DOHH2 (cell line): ENCODE measurements at regions not wholly inside any gene's neighbourhood (a gene's known extent, or its start where the extent isn't known, plus 50 kb on each side); places are given as distances from the start of the nearest gene placed in this dataset.

ENCODE experiments used
- CTCF ChIP-seq: fragments of 200-600 bp; sonication (generic); IDR thresholded peaks from one replicate; pipeline ENCODE4 v1.5.1; 2014; ENCODE audit warnings: antibody characterized with exemption, mild to moderate bottlenecking, low read depth, low read length; ENCODE audit not compliant: poor library complexity, severe bottlenecking
- EZH2phosphoT487 ChIP-seq: fragments of 200-600 bp; sonication (generic); IDR thresholded peaks from 2 replicates; pipeline ENCODE4 v1.6.1; 2017; ENCODE audit warnings: borderline replicate concordance, mild to moderate bottlenecking, antibody characterized with exemption, low read length, moderate library complexity, mixed read lengths

- TF ChIP-seq CTCF (no peak), EZH2phosphoT487 (no peak)
Observed at GRCh38 chr1:47675047-47675675, 237.3 kb downstream of the FOXD2 start.
